C4-2B (cell line): ENCODE measurements at regions not wholly inside any gene's neighbourhood (a gene's known extent, or its start where the extent isn't known, plus 50 kb on each side); places are given as distances from the start of the nearest gene placed in this dataset.

ENCODE experiments used
- CTCF ChIP-seq: fragments of 450-650 bp; conservative IDR thresholded peaks from 2 replicates; pipeline ENCODE4 v1.5.1; 2017; ENCODE audit warnings: mild to moderate bottlenecking
- ZFX ChIP-seq: fragments of 450-650 bp; IDR thresholded peaks from 2 replicates; pipeline ENCODE4 v1.6.1; 2017

GRCh38 chr12:67784831-67785230 lies 136.3 kb downstream of the DYRK2 start:
- no peak for TF ChIP-seq CTCF
- no peak for TF ChIP-seq ZFX
